ENCODE measurements at regions not wholly inside any gene's neighbourhood (a gene's known extent, or its start where the extent isn't known, plus 50 kb on each side); places are given as distances from the start of the nearest gene placed in this dataset.
A peak's percentile ranks its signal among the peaks of the same experiment; 100 is the strongest.

- TF ChIP-seq EZH2 (IDR thresholded peaks at IDR 0.05; ENCODE audit: borderline replicate concordance): no peak
- TF ChIP-seq, protein P1, sequence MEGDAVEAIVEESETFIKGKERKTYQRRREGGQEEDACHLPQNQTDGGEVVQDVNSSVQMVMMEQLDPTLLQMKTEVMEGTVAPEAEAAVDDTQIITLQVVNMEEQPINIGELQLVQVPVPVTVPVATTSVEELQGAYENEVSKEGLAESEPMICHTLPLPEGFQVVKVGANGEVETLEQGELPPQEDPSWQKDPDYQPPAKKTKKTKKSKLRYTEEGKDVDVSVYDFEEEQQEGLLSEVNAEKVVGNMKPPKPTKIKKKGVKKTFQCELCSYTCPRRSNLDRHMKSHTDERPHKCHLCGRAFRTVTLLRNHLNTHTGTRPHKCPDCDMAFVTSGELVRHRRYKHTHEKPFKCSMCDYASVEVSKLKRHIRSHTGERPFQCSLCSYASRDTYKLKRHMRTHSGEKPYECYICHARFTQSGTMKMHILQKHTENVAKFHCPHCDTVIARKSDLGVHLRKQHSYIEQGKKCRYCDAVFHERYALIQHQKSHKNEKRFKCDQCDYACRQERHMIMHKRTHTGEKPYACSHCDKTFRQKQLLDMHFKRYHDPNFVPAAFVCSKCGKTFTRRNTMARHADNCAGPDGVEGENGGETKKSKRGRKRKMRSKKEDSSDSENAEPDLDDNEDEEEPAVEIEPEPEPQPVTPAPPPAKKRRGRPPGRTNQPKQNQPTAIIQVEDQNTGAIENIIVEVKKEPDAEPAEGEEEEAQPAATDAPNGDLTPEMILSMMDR (IDR thresholded peaks at IDR 0.05; ENCODE audit: poor library complexity): peak; percentile 56
These were observed 64.6 kb upstream of the TRPC5 start for GRCh38 chrX:112147206-112147605.

Measured in hepatocyte (in vitro differentiated cells).